ENCODE measurements at regions not wholly inside any gene's neighbourhood (a gene's known extent, or its start where the extent isn't known, plus 50 kb on each side); places are given as distances from the start of the nearest gene placed in this dataset.

- intact Hi-C loops (cut with micrococcal nuclease): no loop called here
- H3K4me3 ChIP-seq (replicated peaks in 1 of 3; ENCODE audit: insufficient read depth in 1 of 3, low read depth in 1 of 3, low read length in 3 of 3): no peak overlapping the region
- H3K36me3 ChIP-seq (ENCODE audit: control insufficient read depth in 2 of 2, extremely low read depth in 1 of 2, insufficient read depth in 2 of 2, low read length in 2 of 2): no peaks in the 10 kb centered on the region
- FAIRE-seq (no peak), DNase-seq (ENCODE audit: low read depth, low spot score) (no peak)
- no peaks in the 10 kb centered on the region for H3K9me1 ChIP-seq (replicated peaks; ENCODE audit: control insufficient read depth, extremely low read depth, insufficient read depth, low read length)
- no peaks in the 10 kb centered on the region for H4K20me1 ChIP-seq (replicated peaks; ENCODE audit: control insufficient read depth, extremely low read depth, insufficient read depth, low read length)
- no peak overlapping the region for H3K9ac ChIP-seq (replicated peaks; ENCODE audit: extremely low read depth, insufficient read depth, low read length)
- no peaks in the 10 kb centered on the region for H3K9me3 ChIP-seq (replicated peaks; ENCODE audit: control insufficient read depth, insufficient read depth, low read length)
- H3K27ac ChIP-seq (ENCODE audit: insufficient read depth, low read depth, low read length): no peak overlapping the region
- no TSS peak for BruUV-seq (replicated peaks)
- no peaks in the 10 kb centered on the region for H3K27me3 ChIP-seq (ENCODE audit: control insufficient read depth in 2 of 2, insufficient read depth in 2 of 2, low read length in 2 of 2)
- dilution Hi-C loops (cut with MboI; ENCODE audit: extremely low pct_ligation_motif_present, low sequenced_read_pairs): no loop called here
- ChIA-PET POLR2A (no interaction called here), CTCF (no interaction called here)
- no peaks in the 10 kb centered on the region for H3K4me1 ChIP-seq (ENCODE audit: control insufficient read depth, extremely low read depth, insufficient read depth, low read length)
- TF ChIP-seq JUN (IDR thresholded peaks at IDR 0.05; ENCODE audit: borderline replicate concordance, insufficient read depth, insufficient read length, low read depth): no peak
- no peak for TF ChIP-seq POLR2A (IDR thresholded peaks at IDR 0.05; ENCODE audit: low read depth, low read length)
- no peak for TF ChIP-seq EZH2 (IDR thresholded peaks at IDR 0.05; ENCODE audit: borderline replicate concordance, low read depth, low read length, severe bottlenecking)
- H3K4me2 ChIP-seq (ENCODE audit: insufficient read depth, low read length): no peak overlapping the region
- no peak overlapping the region for H2AFZ ChIP-seq (ENCODE audit: low read depth, low read length)
- no peaks in the 10 kb centered on the region for H3K79me2 ChIP-seq (ENCODE audit: control insufficient read depth, insufficient read depth, low read length)
These were observed 476.1 kb upstream of the PTPRD start for GRCh38 chr9:11088821-11089374.

- ChIA-PET CTCF (no interaction called here), POLR2A (no interaction called here)
- H3K9me1 ChIP-seq (replicated peaks; ENCODE audit: control insufficient read depth, extremely low read depth, insufficient read depth, low read length): no peaks in the 10 kb centered on the region
- no TSS peak for BruUV-seq (replicated peaks)
- intact Hi-C loops (cut with micrococcal nuclease): no loop called here
- FAIRE-seq: no peak
- H3K27ac ChIP-seq (ENCODE audit: insufficient read depth, low read depth, low read length): no peak overlapping the region
- H3K27me3 ChIP-seq (ENCODE audit: control insufficient read depth in 2 of 2, insufficient read depth in 2 of 2, low read length in 2 of 2): no peaks in the 10 kb centered on the region
- no peak overlapping the region for H2AFZ ChIP-seq (ENCODE audit: low read depth, low read length)
- H4K20me1 ChIP-seq (replicated peaks; ENCODE audit: control insufficient read depth, extremely low read depth, insufficient read depth, low read length): no peaks in the 10 kb centered on the region
- H3K9ac ChIP-seq (replicated peaks; ENCODE audit: extremely low read depth, insufficient read depth, low read length): no peak overlapping the region
- no peaks in the 10 kb centered on the region for H3K9me3 ChIP-seq (replicated peaks; ENCODE audit: control insufficient read depth, insufficient read depth, low read length)
- H3K4me2 ChIP-seq (ENCODE audit: insufficient read depth, low read length): no peak overlapping the region
- no peaks in the 10 kb centered on the region for H3K79me2 ChIP-seq (ENCODE audit: control insufficient read depth, insufficient read depth, low read length)
- no peak for DNase-seq (ENCODE audit: low read depth, low spot score)
- H3K36me3 ChIP-seq (ENCODE audit: control insufficient read depth in 2 of 2, extremely low read depth in 1 of 2, insufficient read depth in 2 of 2, low read length in 2 of 2): no peaks in the 10 kb centered on the region
- TF ChIP-seq JUN (IDR thresholded peaks at IDR 0.05; ENCODE audit: borderline replicate concordance, insufficient read depth, insufficient read length, low read depth) (no peak), MAX (IDR thresholded peaks at IDR 0.05; ENCODE audit: insufficient read depth, insufficient read length) (no peak), CTCF (IDR thresholded peaks at IDR 0.05; ENCODE audit: extremely low read depth in 1 of 2, insufficient read depth in 1 of 2, low read depth in 1 of 2, low read length in 2 of 2) (no peak)
- H3K4me1 ChIP-seq (ENCODE audit: control insufficient read depth, extremely low read depth, insufficient read depth, low read length): no peaks in the 10 kb centered on the region
- no peak overlapping the region for H3K4me3 ChIP-seq (replicated peaks in 1 of 3; ENCODE audit: insufficient read depth in 1 of 3, low read depth in 1 of 3, low read length in 3 of 3)
- dilution Hi-C loops (cut with MboI; ENCODE audit: extremely low pct_ligation_motif_present, low sequenced_read_pairs): no loop called here
These were observed 480.2 kb upstream of the PTPRD start for GRCh38 chr9:11092974-11093373.
